Ammon's horn (tissue), 1 donor: ENCODE measurements at regions not wholly inside any gene's neighbourhood (a gene's known extent, or its start where the extent isn't known, plus 50 kb on each side); places are given as distances from the start of the nearest gene placed in this dataset.
"Not testable (repeated sequence)": the region's sequence is repeated elsewhere in the genome, so short reads cannot be mapped to it uniquely, and the experiment has no call there.

Experiments
- DNase-seq: peaks from one replicate; pipeline ENCODE4 v3.0.0-alpha.2; 2016; ENCODE audit warnings: low spot score

DNA sequence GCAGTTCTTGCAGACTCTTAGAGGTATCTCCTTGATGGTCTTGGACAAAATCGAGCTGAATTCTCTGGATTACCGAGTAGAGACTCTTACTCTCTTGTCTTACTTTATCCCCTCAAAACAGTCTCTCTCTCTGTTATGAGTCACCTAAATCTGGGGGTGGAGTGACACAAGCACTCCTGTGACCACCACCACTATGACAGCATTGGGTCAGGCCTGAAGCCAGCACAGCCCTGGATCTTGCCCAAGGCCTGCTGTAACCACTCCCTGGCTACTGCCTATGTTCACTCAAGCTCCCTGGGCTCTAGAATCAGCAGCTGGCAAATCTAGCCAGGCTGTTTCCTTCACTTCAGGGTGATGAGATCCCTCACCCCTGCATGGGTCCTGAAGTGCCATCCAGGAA lies 662.5 kb downstream of the LUZP2 start:
- no peak for DNase-seq

DNA sequence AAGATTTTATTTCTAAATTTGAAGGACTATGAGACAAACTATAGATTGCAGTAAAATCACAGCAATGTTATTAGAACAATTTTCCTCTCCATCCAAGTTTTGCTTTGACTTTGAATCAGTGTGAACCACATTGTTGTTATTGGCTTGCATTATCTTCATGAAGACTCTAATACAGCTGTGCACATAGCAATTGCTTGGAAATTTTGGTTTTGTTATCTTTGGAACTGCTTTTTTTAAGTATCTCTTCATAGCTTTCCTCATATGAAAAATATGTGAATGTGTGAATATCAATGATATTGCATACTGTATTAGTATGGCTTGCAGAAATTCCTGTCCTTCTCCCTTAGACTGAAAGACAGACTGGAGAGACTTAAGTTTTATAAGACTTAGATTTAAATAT lies 666.6 kb downstream of the LUZP2 start:
- no peak for DNase-seq

DNA sequence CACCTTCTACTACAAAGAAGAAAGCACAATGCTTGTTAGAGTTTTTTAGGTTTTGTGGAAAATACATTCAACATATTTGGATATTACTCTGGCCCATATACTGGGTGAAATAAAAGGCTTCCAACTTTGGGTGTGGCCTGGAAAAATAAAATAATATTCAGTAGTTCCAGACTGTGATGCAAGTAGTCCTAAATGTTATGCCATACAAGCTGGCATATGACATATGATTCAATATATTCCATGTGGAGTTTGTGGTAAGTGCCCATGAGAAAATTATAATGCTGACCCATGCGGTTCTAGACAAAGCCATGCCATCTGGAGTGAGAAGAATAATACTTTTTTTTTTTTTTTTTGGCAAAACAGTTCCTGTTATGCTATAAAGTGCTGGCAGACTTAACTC lies 683.3 kb downstream of the LUZP2 start:
- no peak for DNase-seq

DNA sequence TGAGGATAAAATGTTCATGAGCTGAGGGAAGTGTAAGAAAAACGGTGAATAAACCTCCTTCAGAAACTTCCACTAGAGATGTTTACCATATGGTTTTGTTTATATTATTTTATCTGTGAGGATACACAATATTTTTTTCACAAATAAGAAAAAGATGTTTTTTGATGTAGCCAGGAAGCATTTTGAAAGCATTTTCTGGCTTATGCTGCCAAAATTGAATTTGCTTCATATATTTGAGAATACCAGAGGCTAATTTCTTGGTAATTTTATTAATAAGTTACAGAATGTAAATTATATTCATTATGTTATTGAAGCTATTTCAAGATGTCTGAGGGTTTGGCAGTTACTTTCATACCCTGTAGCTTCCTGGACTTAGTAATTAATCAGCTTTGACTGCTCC lies 686.6 kb downstream of the LUZP2 start:
- no peak for DNase-seq

DNA sequence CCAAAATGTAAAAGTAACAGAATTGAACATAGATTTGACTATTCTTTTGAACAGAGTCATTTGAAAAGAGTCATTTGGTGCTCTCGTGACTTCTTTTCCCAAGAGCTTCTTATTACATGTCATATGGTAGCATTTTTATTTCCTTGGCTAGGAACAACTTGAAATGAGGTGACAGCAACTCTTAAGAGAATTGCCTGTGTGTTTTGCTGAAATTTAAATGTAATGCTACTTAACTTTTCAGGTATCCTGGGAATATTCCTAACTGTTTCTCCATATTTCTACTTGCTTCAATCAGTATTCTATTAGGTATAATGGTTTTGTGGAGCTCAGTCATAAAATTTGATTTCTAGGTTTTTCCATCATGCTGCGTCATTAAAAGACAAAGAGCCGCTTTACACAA lies 700.7 kb downstream of the LUZP2 start:
- no peak for DNase-seq

DNA sequence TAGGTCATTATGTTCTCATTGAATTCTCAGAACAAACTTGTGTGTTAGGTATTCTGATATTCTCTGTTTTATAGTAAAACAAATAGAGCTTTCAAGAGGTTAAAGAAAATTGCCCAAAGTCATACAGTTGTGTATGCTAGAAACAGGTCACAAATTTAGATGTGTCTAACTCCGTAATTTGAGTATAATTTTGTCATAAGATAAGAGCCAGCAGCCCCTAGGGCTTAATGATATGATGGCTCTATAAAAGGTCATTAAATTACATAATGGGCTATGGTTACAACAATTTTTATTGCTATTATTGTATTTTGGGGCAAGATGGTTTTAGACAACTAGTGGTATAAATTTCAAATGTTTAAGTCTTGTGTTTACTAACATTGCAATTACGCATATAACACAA lies 701.9 kb downstream of the LUZP2 start:
- no peak for DNase-seq

DNA sequence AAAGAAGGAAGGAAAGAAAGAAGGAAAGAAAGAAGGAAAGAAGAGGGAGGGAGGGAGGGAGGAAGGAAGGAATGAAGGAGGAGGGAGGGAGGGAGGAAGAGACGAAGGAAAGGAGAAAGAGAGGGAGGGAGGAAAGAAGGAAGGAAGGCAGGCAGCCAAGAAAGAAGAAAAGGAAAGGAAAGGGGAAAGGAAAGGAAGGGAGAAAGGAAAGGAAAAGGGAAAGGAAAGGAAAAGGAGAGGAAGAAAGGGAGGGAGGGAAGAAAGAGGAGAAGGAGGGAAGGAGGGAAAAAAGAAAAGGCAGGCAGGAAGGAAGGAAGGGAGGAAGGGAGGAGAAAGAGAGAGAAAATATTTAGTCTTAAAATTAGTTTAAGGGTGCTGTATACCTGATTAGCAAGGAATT lies 704.1 kb downstream of the LUZP2 start:
- no peak for DNase-seq

DNA sequence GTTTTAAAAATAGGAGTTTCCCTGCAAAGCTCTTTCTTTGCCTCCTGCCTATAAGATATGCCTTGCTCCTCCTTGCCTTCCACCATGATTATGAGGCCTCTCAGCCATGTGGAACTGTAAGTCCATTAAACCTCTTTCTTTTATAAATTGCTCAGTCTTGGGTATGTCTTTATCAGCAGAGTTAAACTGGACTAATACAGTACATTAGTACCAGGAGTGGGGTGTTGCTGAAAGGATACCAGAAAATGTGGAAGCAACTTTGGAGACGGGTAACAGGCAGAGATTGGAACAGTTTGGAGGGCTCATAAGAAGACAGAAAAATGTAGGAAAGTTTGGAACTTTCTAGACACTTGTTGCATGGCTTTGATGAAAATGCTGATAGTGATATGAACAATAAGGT lies 709.9 kb downstream of the LUZP2 start:
- no peak for DNase-seq

DNA sequence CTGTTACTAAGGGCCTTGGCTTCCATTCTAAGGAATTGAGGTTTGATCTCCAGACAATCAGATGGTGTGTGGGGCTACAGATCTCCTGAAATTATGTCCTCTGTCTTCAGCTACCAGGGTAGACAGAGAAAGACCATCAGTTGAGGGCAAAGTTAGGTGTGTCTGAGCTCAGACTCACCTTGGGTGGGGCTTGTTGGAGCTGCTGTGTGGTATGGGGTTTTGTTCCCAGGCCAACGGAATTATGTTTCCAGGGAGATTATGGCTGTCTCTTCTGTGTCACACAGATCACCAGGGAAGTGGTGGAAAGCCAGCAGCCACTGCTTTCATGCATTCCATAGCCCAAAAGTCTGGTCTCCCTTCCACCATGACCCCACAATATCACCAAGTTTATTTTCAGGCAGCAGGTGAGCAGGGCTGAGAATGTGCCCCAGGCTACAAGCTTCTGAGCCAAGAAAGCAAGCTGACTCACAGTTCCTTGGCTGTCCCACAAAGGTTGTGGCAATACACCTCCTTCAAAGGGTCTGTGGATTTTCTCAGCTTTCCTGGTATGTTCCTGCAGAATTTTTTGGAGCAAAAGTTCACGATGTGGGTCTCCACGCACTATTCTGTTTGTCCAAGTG lies 714.9 kb downstream of the LUZP2 start:
- no peak for DNase-seq

DNA sequence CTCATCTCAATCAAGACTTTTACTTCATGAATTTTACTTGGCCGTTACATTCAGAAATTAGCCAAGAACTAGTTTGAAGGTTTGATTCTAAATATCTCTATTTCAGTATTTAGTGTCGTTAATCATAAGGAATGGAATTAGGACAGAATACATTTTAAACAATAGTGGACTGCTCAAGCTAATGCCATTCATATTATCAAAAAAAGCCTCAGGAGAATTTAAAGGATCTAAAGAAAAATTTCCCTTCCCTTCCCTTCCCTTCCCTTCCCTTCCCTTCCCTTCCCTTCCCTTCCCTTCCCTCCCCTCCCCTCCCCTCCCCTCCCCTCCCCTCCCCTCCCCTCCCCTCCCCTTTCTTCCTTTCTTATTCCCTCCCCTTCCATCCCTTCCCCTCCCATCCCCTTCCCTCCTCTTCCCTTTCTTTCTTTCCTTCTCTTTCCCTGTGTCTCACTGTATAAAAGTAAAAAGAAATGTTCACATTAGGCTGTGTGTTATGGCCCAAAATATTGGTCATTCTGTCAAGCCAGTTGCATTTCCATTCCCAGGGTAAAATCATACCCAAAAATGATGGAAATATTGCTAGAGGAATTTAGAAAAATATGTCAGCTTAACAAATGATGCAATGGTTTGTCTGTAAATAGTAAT lies 717.8 kb downstream of the LUZP2 start:
- DNase-seq, result no peak

DNA sequence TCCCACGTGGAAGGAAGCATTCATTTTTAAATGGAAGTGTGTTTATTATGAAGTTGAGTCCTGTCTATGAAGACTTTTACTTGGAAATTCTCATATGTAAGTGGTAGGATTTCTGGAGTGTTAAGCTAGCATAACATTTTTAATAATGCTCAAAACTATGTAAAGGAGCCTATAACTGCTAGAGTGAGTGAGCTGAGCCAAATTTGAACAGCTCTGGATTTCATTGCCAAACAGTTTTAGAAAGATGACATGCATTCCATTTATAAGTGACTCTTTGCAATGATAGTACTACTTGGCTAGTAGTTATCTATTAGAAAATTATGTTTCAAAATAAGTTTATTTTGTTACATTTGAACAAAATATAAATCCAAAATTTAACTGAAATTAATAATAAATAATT lies 721.2 kb downstream of the LUZP2 start:
- DNase-seq, result no peak

DNA sequence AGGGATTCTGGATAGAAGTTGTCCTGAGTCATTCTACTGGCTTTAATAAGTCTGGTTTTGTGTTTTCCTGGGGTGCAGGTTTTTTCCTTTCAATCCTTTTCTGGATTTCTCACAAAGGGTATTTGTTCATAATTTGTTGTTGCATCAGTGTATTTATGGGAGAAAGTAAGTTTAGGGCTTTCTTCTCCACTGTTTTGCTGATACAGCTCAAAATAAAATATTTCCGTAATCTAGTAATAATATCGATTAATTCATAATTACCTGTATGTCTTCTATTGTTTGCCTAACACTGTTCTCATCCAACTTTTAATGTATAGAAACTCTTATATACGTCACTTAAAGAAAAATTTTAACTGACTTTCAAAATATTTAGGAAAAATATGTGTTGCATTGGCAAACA lies 728.2 kb downstream of the LUZP2 start:
- no peak for DNase-seq

DNA sequence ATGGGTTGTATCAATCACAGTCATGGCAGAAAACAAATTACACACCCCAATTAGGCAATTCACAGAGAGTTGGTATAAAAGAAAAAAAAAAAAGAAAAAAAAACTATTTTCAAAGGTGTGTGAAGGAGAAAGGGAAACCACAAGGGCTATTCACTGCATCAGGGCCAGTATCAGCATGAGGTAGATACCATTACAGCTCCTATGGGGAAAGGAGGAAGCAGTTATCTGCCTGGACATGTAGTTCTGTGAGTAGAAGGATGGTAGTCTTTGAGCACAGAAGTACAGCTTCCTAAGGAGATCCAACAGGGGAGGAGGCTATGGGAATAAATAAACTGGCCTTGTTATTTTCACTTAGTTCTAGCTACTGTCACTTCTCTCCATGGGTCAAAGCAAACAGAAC lies 746.1 kb downstream of the LUZP2 start:
- DNase-seq, result no peak

DNA sequence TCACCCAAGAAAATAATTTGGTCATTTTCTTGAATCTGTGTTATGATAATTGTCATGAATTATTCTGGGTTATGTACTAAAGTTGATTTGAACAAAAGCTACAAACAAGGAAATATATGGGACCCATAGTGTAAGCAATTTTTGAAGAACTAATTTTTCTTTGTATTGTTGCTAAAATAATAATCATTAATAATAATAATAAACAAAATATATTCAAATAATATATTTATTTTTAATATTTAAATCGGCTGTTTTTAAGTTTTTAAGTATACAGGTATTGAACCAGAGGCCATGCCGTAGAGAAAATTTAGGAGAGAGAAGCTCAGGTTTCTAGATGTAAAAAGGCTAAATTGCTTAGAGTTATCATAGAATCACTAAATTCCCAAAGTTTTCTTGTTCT lies 747.3 kb downstream of the LUZP2 start:
- DNase-seq, result no peak

DNA sequence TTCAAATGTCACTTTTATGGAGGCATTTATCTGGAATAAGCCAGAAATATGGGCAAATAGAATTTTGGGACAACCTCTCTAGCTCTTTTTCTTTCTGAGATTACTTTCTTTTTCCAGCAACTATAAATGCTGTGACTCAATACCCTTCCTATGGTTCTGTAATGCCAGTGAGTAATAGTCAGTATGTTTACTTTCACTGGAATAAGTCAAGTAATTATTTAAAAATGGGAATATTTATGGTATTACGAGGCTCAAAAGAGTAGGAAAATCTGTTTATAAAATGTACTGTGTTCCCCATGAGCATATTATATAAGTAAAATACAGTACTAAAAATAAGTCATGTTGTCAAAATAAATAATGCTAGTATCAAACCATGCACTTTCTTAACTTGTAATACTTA lies 750.5 kb downstream of the LUZP2 start:
- no peak for DNase-seq

DNA sequence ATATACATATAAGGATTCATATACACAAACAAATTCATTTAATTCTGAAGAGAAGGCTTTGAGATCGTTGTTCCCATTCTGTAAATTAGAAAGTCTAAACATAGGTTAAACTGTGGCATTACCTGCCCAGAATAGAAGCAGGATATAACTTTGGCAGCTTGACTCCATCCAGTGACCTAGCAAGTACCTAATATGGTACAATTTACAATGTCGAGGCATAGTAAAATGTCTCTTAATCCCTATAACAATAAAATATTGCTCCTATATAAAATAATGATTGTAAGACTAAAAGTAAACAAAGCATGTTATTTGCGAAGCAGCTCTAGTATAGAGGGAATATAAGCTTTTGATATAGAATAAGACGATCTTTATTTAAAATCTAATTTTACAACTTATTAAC lies 756.0 kb downstream of the LUZP2 start:
- DNase-seq, result no peak

DNA sequence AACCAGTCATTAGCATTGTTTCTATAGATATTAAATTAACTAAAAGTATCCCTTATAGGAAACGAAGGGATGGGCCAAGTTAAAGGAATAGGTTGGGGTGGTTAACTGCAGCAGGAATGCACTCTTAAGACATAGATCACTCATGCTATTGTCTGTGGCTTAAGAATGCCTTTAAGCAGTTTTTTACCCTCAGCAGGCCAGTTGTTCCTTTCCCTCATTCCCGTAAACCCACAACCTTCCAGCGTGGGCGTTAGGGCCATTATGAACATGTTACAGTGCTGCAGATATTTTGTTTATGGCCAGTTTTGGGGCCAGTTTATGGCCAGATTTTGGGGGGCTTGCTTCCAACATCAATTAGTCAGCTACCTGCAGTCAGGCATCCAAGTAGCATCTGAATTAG lies 767.0 kb downstream of the LUZP2 start:
- not testable (repeated sequence) for DNase-seq

DNA sequence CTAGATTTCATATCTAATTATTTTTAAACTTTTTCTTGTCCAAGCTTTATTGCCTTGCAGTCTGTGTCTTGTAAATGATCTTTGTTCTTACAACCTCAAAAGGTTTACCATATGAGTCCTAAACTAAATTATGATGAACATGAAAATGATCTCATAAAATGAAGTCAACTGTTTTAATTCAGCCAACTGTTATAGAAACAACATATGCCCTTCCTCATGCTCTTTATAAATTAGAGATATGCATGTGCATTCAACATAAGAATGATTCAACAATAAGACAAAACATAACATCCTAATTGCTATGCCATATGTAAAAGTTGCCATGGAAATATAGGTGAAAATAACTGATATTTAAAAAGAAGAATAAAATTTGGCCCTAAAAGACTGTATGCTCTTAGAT lies 774.4 kb downstream of the LUZP2 start:
- DNase-seq, result no peak

DNA sequence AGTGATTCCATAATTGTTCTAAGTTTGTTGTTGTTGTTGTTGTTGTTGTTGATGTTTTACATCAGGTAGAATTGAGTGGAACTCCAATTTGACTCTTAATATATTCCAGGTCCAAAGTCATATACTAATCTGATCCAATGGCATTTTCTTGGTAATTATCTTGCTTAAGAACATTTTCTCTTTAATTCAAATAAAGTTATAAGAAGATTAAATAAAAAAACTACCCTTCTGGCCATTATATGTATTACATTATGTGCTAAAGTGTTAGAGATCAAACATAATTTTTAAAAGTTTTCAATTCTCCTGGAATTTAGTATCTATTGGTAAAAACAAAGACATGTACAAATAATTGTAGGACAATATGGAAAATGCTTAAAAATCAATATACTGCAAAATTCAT lies 775.4 kb downstream of the LUZP2 start:
- DNase-seq, result no peak

DNA sequence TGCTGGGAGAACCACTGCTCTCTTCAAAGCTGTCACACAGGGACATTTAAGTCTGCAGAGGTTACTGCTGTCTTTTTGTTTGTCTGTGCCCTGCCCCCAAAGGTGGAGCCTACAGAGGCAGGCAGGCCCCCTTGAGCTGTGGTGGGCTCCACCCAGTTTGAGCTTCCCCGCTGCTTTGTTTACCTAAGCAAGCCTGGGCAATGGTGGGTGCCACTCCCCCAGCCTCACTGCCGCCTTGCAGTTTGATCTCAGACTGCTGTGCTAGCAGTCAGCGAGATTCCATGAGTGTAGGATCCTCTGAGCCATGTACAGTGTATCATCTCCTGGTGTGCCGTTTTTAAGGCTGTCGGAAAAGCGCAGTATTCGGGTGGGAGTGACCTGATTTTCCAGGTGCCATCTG lies 784.0 kb downstream of the LUZP2 start:
- DNase-seq, result not testable (repeated sequence)

DNA sequence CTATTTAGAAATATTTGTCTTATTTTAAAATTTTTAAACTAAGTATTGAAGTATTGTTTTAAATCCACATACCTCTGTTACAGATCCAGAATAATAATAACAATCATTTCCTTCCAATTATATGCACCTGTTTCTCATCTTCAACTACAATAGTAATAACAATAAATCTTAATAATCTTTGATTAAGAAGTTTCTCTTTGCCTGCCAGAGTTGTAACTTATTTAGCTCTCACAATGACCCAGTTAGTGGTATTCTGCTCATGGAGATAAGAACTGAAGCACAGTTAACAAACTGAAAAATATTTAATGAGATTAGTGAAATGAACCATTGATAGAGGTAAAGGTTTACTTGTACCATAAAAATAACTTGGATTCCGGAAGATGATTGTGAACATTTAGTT lies 796.3 kb downstream of the LUZP2 start:
- no peak for DNase-seq

DNA sequence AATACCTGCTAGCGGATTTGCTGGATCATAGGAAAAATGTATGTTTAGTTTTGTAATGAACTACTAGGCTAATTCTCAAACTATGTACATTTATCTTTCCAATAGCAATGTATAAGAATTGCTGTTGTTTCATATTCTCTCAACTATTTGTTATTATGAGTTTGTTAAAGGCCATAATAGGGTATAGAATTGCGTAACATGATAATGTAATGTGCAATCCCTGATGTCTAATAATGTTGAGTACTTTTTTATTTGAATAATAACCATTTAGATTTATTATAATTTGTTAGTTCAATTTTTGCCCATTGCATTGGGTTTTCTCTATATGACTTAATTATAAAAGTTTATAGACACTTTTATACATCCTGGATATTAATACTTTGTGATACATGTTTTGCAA lies 801.6 kb downstream of the LUZP2 start:
- DNase-seq, result no peak

DNA sequence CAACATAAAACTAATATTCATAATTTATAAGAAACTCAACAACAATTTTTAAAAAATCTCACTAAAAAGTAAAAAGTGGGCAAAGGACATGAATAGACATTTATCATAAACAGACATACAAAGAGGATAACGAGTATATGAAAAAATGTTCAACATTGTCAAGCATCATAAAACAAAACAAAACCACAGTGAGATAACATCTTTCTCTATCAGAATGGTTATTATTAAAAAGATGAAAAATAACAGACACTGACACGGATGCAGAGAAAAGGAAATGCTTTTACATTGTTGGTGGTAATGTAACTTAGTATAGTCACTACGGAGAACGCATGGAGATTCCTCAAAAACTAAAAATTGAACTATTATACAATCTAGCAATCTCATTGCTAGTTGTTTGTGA lies 813.0 kb downstream of the LUZP2 start:
- no peak for DNase-seq

DNA sequence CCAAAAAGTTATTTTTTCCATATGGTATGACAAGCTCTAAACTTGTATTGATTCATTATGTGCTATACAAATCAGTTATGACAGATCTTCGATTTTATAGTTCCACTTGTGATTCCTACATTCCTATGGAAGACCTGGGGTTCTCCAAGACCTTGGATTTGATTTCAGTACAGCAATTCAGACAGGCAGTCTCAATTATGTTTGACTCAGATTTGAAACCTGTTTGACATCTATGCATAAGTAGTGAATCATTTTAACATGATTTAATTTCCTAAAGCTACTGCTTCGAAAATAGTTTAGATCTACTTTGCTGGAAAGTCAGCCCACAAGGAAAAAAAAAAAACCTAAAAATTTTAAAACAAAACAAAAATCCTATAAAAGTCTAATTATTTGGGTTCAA lies 820.4 kb downstream of the LUZP2 start:
- DNase-seq, result no peak
